ENCODE measurements at regions not wholly inside any gene's neighbourhood (a gene's known extent, or its start where the extent isn't known, plus 50 kb on each side); places are given as distances from the start of the nearest gene placed in this dataset.

DNA sequence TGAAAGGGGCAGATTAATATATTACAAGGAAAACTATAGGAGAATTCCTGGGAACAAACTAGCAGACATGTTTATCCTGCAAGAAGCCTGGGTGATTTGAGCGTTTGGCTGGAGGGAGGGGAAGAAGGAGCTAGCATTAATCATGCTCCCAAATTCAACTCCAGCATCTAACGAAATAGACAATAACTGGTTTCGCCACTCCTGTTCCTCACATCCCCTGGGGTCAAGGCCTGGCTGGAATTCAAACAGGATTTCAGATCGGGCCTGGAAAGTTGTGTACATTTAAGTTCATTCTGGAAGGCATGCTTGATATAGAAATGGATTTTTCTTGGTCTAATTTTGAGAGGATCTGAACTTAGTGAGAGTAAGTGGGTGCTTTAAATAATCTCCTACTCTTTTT lies 126.1 kb upstream of the CTAGE1 start:
- no peak for DNase-seq (ENCODE audit: low read depth in 1 of 2, low spot score in 1 of 2)
- Histone ChIP-seq H3K27ac (replicated peaks) (no peak overlapping the region), H3K4me3 (replicated peaks; ENCODE audit: insufficient read depth, low read length) (no peak overlapping the region), H3K27me3 (ENCODE audit: insufficient read depth, poor library complexity, severe bottlenecking) (no peaks in the 10 kb centered on the region)
- TF ChIP-seq REST (IDR thresholded peaks at IDR 0.05; ENCODE audit: insufficient replicate concordance, low read depth) (no peak), SPI1 (IDR thresholded peaks at IDR 0.05; ENCODE audit: borderline replicate concordance, low read depth) (no peak), CTCF (IDR thresholded peaks at IDR 0.05; ENCODE audit: insufficient read depth, low read length) (no peak), GABPA (IDR thresholded peaks at IDR 0.05; ENCODE audit: low read depth) (no peak), POLR2AphosphoS5 (IDR thresholded peaks at IDR 0.05; ENCODE audit: low read depth) (no peak)

DNA sequence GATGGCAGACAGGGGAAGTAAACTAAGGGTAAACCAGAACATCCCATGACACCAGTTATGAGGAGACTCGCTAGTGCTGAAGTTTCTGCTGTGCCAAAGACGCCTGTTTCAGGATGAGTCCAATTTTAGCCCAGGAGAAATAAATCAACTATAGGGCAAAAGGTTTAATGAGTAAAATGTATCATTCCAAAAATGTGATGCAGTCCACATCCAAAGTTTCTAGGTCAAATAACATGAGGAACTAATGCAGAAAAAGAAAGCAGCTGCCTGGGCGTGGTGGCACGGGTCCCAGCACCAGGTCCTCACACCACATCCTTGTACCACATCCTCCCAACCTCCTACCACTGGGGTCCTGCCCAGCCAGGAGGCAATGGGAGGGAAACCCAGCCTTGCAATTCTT lies 126.9 kb upstream of the CTAGE1 start:
- no peak for TF ChIP-seq REST (IDR thresholded peaks at IDR 0.05; ENCODE audit: insufficient replicate concordance, low read depth)
- TF ChIP-seq POLR2AphosphoS5 (IDR thresholded peaks at IDR 0.05; ENCODE audit: low read depth), result no peak
- TF ChIP-seq GABPA (IDR thresholded peaks at IDR 0.05; ENCODE audit: low read depth), result no peak
- no peak for TF ChIP-seq CTCF (IDR thresholded peaks at IDR 0.05; ENCODE audit: insufficient read depth, low read length)
- TF ChIP-seq SPI1 (IDR thresholded peaks at IDR 0.05; ENCODE audit: borderline replicate concordance, low read depth), result no peak
- Histone ChIP-seq H3K4me3 (replicated peaks; ENCODE audit: insufficient read depth, low read length) (no peak overlapping the region), H3K27ac (replicated peaks) (no peak overlapping the region), H3K27me3 (ENCODE audit: insufficient read depth, poor library complexity, severe bottlenecking) (no peaks in the 10 kb centered on the region)
- no peak for DNase-seq (ENCODE audit: low read depth in 1 of 2, low spot score in 1 of 2)

- Histone ChIP-seq H3K27ac (replicated peaks) (no peak overlapping the region), H3K4me3 (replicated peaks; ENCODE audit: insufficient read depth, low read length) (no peak overlapping the region), H3K27me3 (ENCODE audit: insufficient read depth, poor library complexity, severe bottlenecking) (no peaks in the 10 kb centered on the region)
- DNase-seq (ENCODE audit: low read depth in 1 of 2, low spot score in 1 of 2), result no peak
- TF ChIP-seq REST (IDR thresholded peaks at IDR 0.05; ENCODE audit: insufficient replicate concordance, low read depth), result no peak
Measured at GRCh38 chr18:22545066-22545760, 127.5 kb upstream of the CTAGE1 start.

Measured in HL-60 (cell line).